Pancreas (tissue), 10 donors: ENCODE measurements at regions not wholly inside any gene's neighbourhood (a gene's known extent, or its start where the extent isn't known, plus 50 kb on each side); places are given as distances from the start of the nearest gene placed in this dataset.

Source experiments
- ATAC-seq, 4 donors: fragments of 200-7000 bp; cut with Tn5 transposase; one replicate each; pipeline versions ENCODE4 v1.8.0 to v1.9.1; 2020; ENCODE audit warnings: mild to moderate bottlenecking in 4 of 4, moderate library complexity in 4 of 4
- DNase-seq, 6 donors: peaks; one replicate each; pipeline ENCODE4 v3.0.0-alpha.2; 2020
- FAIRE-seq: peaks from 2 replicates; lab custom pipeline; 2012; peaks lifted over from hg19 to GRCh38; lab: Jason Lieb, UNC
- H3K27ac ChIP-seq, 4 donors: fragments of 200-600 bp; sonication (generic); 1 replicate in 3 of 4; 2 replicates in 1 of 4; pipeline versions ENCODE4 v1.5.0 to v1.8.0; 2020
- H3K27me3 ChIP-seq, 4 donors: fragments of 200-600 bp; one replicate each; pipeline ENCODE4 v1.8.0; 2021
- H3K36me3 ChIP-seq, 3 donors: fragments of 200-600 bp; sonication (generic) in 1 of 3; one replicate each; pipeline versions ENCODE4 v1.5.0 to v1.8.0; 2020 to 2021
- H3K4me1 ChIP-seq, 3 donors: fragments of 200-600 bp; one replicate each; pipeline ENCODE4 v1.8.0; 2021
- H3K4me3 ChIP-seq, 4 donors: fragments of 200-600 bp; sonication (generic) in 2 of 4; one replicate each; pipeline versions ENCODE4 v1.5.0 to v1.8.0; 2020 to 2021
- H3K9me3 ChIP-seq, 4 donors: fragments of 200-600 bp; one replicate each; pipeline ENCODE4 v1.8.0; 2021
- CTCF ChIP-seq, 4 donors: fragments of 200-600 bp; sonication (generic) in 3 of 4; IDR thresholded peaks; one replicate each; pipeline versions ENCODE4 v1.5.0 to v1.8.0; 2021; ENCODE audit warnings: antibody characterized with exemption in 4 of 4
- WGBS, 2 donors: extraction: QIAGEN DNeasy Blood & Tissue Kit; methylation state at CpG; one replicate each; pipeline ENCODE4 v1.1.7; 2013; 5-methylcytosine and 5-hydroxymethylcytosine counted together
- intact Hi-C, 3 donors: fragments of 100-400 bp; cut with DNase I; formaldehyde crosslinking; loops; one replicate each; pipeline versions ENCODE4 v1.11.1 to v1.14.2; 2022
- donor health status: healthy with polysubstance abuse.
- donor health status: DM: no; HTN: no; CAD: no; lungs with moderate emphysema.
- donor health status: DM: no; HTN: no; CAD: no.
- donor health status: control.
- donor health status: control.
- donor health status: Bipolar disorder and iron deficiency.
- donor health status: DM: yes; HTN: yes; CAD: no.
- donor health status: DM: no; HTN: no; CAD: no.
- donor health status: DM: no; HTN: no; CAD: no.
- donor health status: DM: yes; HTN: yes; CAD: no.

- no peak overlapping the region for H3K4me3 ChIP-seq
- H3K36me3 ChIP-seq = no peaks in the 10 kb centered on the region
- intact Hi-C loops = no loop called here
- H3K9me3 ChIP-seq = no peaks in the 10 kb centered on the region
- FAIRE-seq (no peak), ATAC-seq (no peak), DNase-seq (no peak)
- no peak for TF ChIP-seq CTCF (IDR thresholded peaks at IDR 0.05)
- H3K4me1 ChIP-seq = no peaks in the 10 kb centered on the region
- peaks cover 0 to 6% (median 0%) of the 10 kb centered on the region in 4 donors for H3K27me3 ChIP-seq
- 83 to 90% methylated on average over 5 of the region's 5 CpGs for WGBS, 2 donors
- no peak overlapping the region for H3K27ac ChIP-seq
Observed at GRCh38 chr1:62917314-62917713, 133.4 kb downstream of the ATG4C start.

DNA sequence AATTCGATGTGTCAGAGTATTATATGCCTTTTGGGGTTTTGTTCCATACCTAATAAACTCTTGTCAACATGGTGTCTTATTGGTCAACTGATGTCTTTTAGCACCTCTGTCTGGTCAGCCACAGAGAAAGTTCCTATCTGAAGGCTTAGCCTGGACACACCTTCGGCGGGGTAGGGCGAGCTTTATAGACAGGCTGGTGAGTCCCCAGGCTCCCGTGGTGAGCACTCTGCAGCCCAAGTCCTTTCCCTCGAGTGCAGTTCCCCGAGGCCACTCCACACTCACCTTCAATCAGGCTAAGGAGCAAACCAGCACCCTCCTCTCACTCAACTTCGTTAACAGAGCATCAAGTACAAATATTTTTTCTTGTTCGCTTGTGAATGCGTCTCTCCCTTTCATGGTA is 133.9 kb downstream of the ATG4C start:
- 34 to 43% methylated on average over 10 of the region's 10 CpGs for WGBS, 2 donors
- H3K27me3 ChIP-seq = peaks cover 0 to 6% (median 0%) of the 10 kb centered on the region in 4 donors
- H3K4me3 ChIP-seq = no peak overlapping the region
- FAIRE-seq = no peak
- no peaks in the 10 kb centered on the region for H3K4me1 ChIP-seq
- ATAC-seq = no peak
- TF ChIP-seq CTCF (IDR thresholded peaks at IDR 0.05) = no peak
- intact Hi-C loops = no loop called here
- no peak for DNase-seq
- H3K9me3 ChIP-seq = no peaks in the 10 kb centered on the region
- no peak overlapping the region for H3K27ac ChIP-seq
- no peaks in the 10 kb centered on the region for H3K36me3 ChIP-seq

GRCh38 chr1:62918700-62919099 is 134.8 kb downstream of the ATG4C start:
- Histone ChIP-seq H3K36me3 (no peaks in the 10 kb centered on the region), H3K9me3 (no peaks in the 10 kb centered on the region), H3K4me3 (no peak overlapping the region), H3K4me1 (no peaks in the 10 kb centered on the region), H3K27me3 (peaks cover 0 to under 1% (median 0%) of the 10 kb centered on the region in 4 donors), H3K27ac (no peak overlapping the region)
- DNase-seq (no peak), ATAC-seq (no peak), FAIRE-seq (no peak)
- WGBS, 2 donors = 71 to 78% methylated on average over 3 of the region's 3 CpGs
- intact Hi-C loops = no loop called here
- TF ChIP-seq CTCF (IDR thresholded peaks at IDR 0.05) = no peak

GRCh38 chr1:62922006-62922405 is 138.1 kb downstream of the ATG4C start:
- no peak for TF ChIP-seq CTCF (IDR thresholded peaks at IDR 0.05)
- Histone ChIP-seq H3K4me3 (no peak overlapping the region), H3K4me1 (no peaks in the 10 kb centered on the region), H3K27ac (no peak overlapping the region), H3K36me3 (no peaks in the 10 kb centered on the region), H3K27me3 (no peaks in the 10 kb centered on the region), H3K9me3 (no peaks in the 10 kb centered on the region)
- 67 to 75% methylated on average over 1 of the region's 1 CpG for WGBS, 2 donors
- ATAC-seq (no peak), DNase-seq (no peak), FAIRE-seq (no peak)
- intact Hi-C loops = no loop called here

DNA sequence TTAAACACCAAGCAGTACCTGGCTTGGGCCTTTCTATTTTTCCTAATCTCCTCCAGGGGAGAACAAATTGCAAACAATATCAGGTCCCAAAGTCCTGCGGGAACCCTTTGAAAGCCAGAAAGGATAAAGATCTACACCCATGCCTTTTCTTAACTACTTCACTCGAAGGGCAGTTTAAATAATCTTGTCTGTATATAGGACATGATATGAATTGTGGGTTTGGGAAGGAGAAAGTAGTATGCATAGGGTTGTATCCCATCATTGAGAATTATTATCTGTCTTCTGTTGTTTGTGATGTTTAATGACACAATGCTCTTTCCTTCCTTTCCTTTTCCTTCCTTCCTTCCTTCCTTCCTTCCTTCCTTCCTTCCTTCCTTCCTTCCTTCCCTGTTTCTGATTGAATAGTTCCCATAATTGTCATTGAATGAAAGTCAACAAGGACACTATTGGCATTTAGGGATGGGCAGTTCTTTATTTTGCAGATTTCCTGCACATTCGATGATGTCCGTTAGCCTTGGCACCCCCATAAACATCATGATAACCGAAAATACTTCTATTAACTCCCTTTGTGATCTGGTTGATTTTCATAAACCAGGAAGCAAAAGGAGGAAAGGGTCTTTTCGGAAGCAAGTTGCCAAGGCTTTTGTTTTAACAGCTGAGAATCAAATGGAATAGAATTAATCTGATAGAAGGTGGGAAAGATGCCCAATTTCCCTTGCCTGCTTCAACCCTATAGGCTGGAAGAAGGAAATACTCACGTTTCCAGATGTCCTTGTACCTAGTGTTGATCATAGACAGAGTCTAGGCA is 141.3 kb downstream of the ATG4C start:
- no peaks in the 10 kb centered on the region for H3K4me1 ChIP-seq
- H3K27ac ChIP-seq = no peak overlapping the region
- no peak overlapping the region for H3K4me3 ChIP-seq
- H3K9me3 ChIP-seq = no peaks in the 10 kb centered on the region
- no peak for ATAC-seq
- intact Hi-C loops = no loop called here
- 51 to 71% methylated on average over 7 of the region's 7 CpGs for WGBS, 2 donors
- no peak for TF ChIP-seq CTCF (IDR thresholded peaks at IDR 0.05)
- no peak for DNase-seq
- FAIRE-seq = no peak
- H3K36me3 ChIP-seq = no peaks in the 10 kb centered on the region
- H3K27me3 ChIP-seq = no peaks in the 10 kb centered on the region
